Osteoblast (primary cell): ENCODE measurements at regions not wholly inside any gene's neighbourhood (a gene's known extent, or its start where the extent isn't known, plus 50 kb on each side); places are given as distances from the start of the nearest gene placed in this dataset.

Source experiments
- DNase-seq: peaks from one replicate; pipeline ENCODE4 v3.0.0; 2011; ENCODE audit warnings: low spot score, mixed read lengths; ENCODE audit not compliant: insufficient read length; ENCODE audit errors: missing footprints
- H2AFZ ChIP-seq: 2 replicates; pipeline ENCODE4 v1.6.0; 2011; ENCODE audit warnings: mild to moderate bottlenecking, low read length
- H3K27ac ChIP-seq: 2 replicates; pipeline ENCODE4 v1.5.1; 2011; ENCODE audit warnings: mild to moderate bottlenecking, low read depth, low read length, moderate library complexity
- H3K27me3 ChIP-seq: 2 replicates; pipeline ENCODE4 v1.6.0; 2012; ENCODE audit warnings: mild to moderate bottlenecking, control low read depth, inconsistent platforms, low read length, moderate library complexity; ENCODE audit not compliant: insufficient read depth
- H3K36me3 ChIP-seq: 2 replicates; pipeline ENCODE4 v1.5.1; 2011; ENCODE audit warnings: mild to moderate bottlenecking, low read length, control low read depth, moderate library complexity; ENCODE audit not compliant: insufficient read depth
- H3K4me1 ChIP-seq: 2 replicates; pipeline ENCODE4 v1.5.1; 2011; ENCODE audit warnings: mild to moderate bottlenecking, low read length, control low read depth, moderate library complexity; ENCODE audit not compliant: insufficient read depth
- H3K4me2 ChIP-seq: 2 replicates; pipeline ENCODE4 v1.6.0; 2011; ENCODE audit warnings: mild to moderate bottlenecking, low read length; ENCODE audit not compliant: insufficient read depth
- H3K4me3 ChIP-seq: fragments of 200-600 bp; sonication (generic); 3 replicates; pipeline ENCODE4 v1.5.1; 2012; ENCODE audit warnings: mild to moderate bottlenecking, low read length, inconsistent platforms; ENCODE audit not compliant: insufficient read depth
- H3K79me2 ChIP-seq: 2 replicates; pipeline ENCODE4 v1.6.0; 2012; ENCODE audit warnings: mild to moderate bottlenecking, low read length, control low read depth, inconsistent platforms; ENCODE audit not compliant: insufficient read depth
- H3K9me3 ChIP-seq: 2 replicates; pipeline ENCODE4 v1.5.1; 2011; ENCODE audit warnings: low read depth, low read length, control low read depth
- H4K20me1 ChIP-seq: 2 replicates; pipeline ENCODE4 v1.6.0; 2012; ENCODE audit warnings: mild to moderate bottlenecking, low read length, control low read depth; ENCODE audit not compliant: insufficient read depth
- CTCF ChIP-seq: IDR thresholded peaks from 2 replicates; pipeline ENCODE4 v1.5.1; 2011; ENCODE audit warnings: mild to moderate bottlenecking, low read depth, low read length, moderate library complexity; ENCODE audit errors: extremely low read depth

- Histone ChIP-seq H3K36me3 (no peaks in the 10 kb centered on the region), H4K20me1 (no peaks in the 10 kb centered on the region), H3K27me3 (peaks cover 24% of the 10 kb centered on the region), H3K4me3 (no peak overlapping the region), H3K79me2 (no peaks in the 10 kb centered on the region), H3K9me3 (no peaks in the 10 kb centered on the region), H2AFZ (no peak overlapping the region), H3K4me1 (no peaks in the 10 kb centered on the region), H3K4me2 (no peak overlapping the region), H3K27ac (no peak overlapping the region)
- DNase-seq = no peak
- no peak for TF ChIP-seq CTCF
These were observed 187.7 kb upstream of the C2CD4B start for GRCh38 chr15:62352817-62353216.

GRCh38 chr15:62357431-62357830 is 192.3 kb upstream of the C2CD4B start:
- no peak for DNase-seq
- no peak overlapping the region for H3K4me3 ChIP-seq

GRCh38 chr15:62359416-62359815 is 194.3 kb upstream of the C2CD4B start:
- no peak for TF ChIP-seq CTCF
- no peaks in the 10 kb centered on the region for H3K79me2 ChIP-seq
- no peaks in the 10 kb centered on the region for H4K20me1 ChIP-seq
- peak; percentile 62 for DNase-seq
- no peaks in the 10 kb centered on the region for H3K9me3 ChIP-seq
- H2AFZ ChIP-seq = no peak overlapping the region
- H3K4me2 ChIP-seq = no peak overlapping the region
- no peak overlapping the region for H3K27ac ChIP-seq
- no peak overlapping the region for H3K4me3 ChIP-seq
- peaks cover 5% of the 10 kb centered on the region for H3K4me1 ChIP-seq
- no peaks in the 10 kb centered on the region for H3K36me3 ChIP-seq
- H3K27me3 ChIP-seq = peaks cover 29% of the 10 kb centered on the region

More at GRCh38 chr15:62357431-62357830, 192.3 kb upstream of the C2CD4B start:
- H3K79me2 ChIP-seq = no peaks in the 10 kb centered on the region
- H3K27ac ChIP-seq = no peak overlapping the region
- no peaks in the 10 kb centered on the region for H3K4me1 ChIP-seq
- no peaks in the 10 kb centered on the region for H4K20me1 ChIP-seq
- H3K36me3 ChIP-seq = no peaks in the 10 kb centered on the region
- no peaks in the 10 kb centered on the region for H3K9me3 ChIP-seq
- H3K4me2 ChIP-seq = no peak overlapping the region
- peaks cover 40% of the 10 kb centered on the region for H3K27me3 ChIP-seq
- no peak overlapping the region for H2AFZ ChIP-seq
- TF ChIP-seq CTCF = no peak

GRCh38 chr15:62360332-62361097 is 195.4 kb upstream of the C2CD4B start:
- DNase-seq = no peak

More at GRCh38 chr15:62360332-62361097, 195.4 kb upstream of the C2CD4B start:
- Histone ChIP-seq H3K36me3 (no peaks in the 10 kb centered on the region), H3K4me3 (no peak overlapping the region), H3K9me3 (no peaks in the 10 kb centered on the region), H2AFZ (no peak overlapping the region), H3K79me2 (no peaks in the 10 kb centered on the region), H3K4me2 (no peak overlapping the region), H4K20me1 (no peaks in the 10 kb centered on the region), H3K27me3 (peaks cover 34% of the 10 kb centered on the region), H3K4me1 (peaks cover 5% of the 10 kb centered on the region), H3K27ac (no peak overlapping the region)
- TF ChIP-seq CTCF = no peak
